ENCODE measurements at regions not wholly inside any gene's neighbourhood (a gene's known extent, or its start where the extent isn't known, plus 50 kb on each side); places are given as distances from the start of the nearest gene placed in this dataset.
A peak's percentile ranks its signal among the peaks of the same experiment; 100 is the strongest.

- ATAC-seq (no peak), DNase-seq (no peak)
- 46% methylated on average over 3 of the region's 3 CpGs for WGBS, 2 donors
- Histone ChIP-seq H3K36me3 (no peaks in the 10 kb centered on the region), H3K9me3 (peaks cover 0 to 14% (median 0%) of the 10 kb centered on the region in 11 donors), H3K27ac (no peak overlapping the region), H3K4me3 (no peak overlapping the region), H3K27me3 (no peaks in the 10 kb centered on the region), H3K4me1 (no peaks in the 10 kb centered on the region)
- TF ChIP-seq, protein P1, sequence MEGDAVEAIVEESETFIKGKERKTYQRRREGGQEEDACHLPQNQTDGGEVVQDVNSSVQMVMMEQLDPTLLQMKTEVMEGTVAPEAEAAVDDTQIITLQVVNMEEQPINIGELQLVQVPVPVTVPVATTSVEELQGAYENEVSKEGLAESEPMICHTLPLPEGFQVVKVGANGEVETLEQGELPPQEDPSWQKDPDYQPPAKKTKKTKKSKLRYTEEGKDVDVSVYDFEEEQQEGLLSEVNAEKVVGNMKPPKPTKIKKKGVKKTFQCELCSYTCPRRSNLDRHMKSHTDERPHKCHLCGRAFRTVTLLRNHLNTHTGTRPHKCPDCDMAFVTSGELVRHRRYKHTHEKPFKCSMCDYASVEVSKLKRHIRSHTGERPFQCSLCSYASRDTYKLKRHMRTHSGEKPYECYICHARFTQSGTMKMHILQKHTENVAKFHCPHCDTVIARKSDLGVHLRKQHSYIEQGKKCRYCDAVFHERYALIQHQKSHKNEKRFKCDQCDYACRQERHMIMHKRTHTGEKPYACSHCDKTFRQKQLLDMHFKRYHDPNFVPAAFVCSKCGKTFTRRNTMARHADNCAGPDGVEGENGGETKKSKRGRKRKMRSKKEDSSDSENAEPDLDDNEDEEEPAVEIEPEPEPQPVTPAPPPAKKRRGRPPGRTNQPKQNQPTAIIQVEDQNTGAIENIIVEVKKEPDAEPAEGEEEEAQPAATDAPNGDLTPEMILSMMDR (IDR thresholded peaks at IDR 0.05) = no peak
- intact Hi-C loops (cut with DNase I) = no loop called here
Measured at GRCh38 chr6:8904754-8905153, 469.4 kb upstream of the SLC35B3 start.

GRCh38 chr6:8900056-8900455 lies 464.7 kb upstream of the SLC35B3 start:
- intact Hi-C loops (cut with DNase I) = no loop called here
- TF ChIP-seq, protein P1 (IDR thresholded peaks at IDR 0.05) = no peak

DNA sequence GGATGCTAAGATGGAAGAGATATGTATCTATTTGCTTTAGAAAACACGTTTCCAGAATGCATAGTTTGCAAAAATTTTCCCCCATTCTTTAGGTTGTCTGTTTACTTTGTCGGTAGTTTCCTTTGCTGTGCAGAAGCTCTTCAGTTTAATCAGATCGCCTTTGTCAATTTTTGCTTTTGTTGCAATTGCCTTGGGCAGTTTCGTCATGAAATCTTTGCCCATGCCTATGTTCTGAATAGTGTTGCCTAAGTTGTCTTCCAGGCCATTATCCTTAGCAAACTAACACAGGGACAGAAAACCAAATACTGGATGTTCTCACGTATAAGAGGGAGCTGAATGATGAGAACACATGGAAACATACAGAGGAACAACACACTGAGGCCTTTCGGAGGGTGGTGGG lies 454.2 kb upstream of the SLC35B3 start:
- intact Hi-C loops (cut with DNase I) = loop anchor here in 1 of 10 donors (10.0 kb wide), 1 partner anchor 185 kb away; no protein-coding TSS in a partner anchor
- Histone ChIP-seq H3K36me3 (no peaks in the 10 kb centered on the region), H3K4me3 (no peak overlapping the region), H3K27ac (no peak overlapping the region), H3K27me3 (no peaks in the 10 kb centered on the region), H3K4me1 (no peaks in the 10 kb centered on the region), H3K9me3 (no peaks in the 10 kb centered on the region)
- WGBS, 2 donors = 72 to 78% methylated on average over 6 of the region's 6 CpGs
- no peak for DNase-seq
- no peak for ATAC-seq
- TF ChIP-seq, protein P1 (IDR thresholded peaks at IDR 0.05) = no peak

More at GRCh38 chr6:8900056-8900455, 464.7 kb upstream of the SLC35B3 start:
- H3K4me1 ChIP-seq = no peaks in the 10 kb centered on the region
- DNase-seq (no peak), ATAC-seq (no peak)
- H3K27me3 ChIP-seq = no peaks in the 10 kb centered on the region
- H3K9me3 ChIP-seq = peaks cover 0 to 14% (median 0%) of the 10 kb centered on the region in 11 donors
- no peak overlapping the region for H3K4me3 ChIP-seq
- H3K27ac ChIP-seq = no peak overlapping the region
- no peaks in the 10 kb centered on the region for H3K36me3 ChIP-seq
- WGBS, 2 donors = 84 to 87% methylated on average over 3 of the region's 3 CpGs

- H3K27me3 ChIP-seq = no peaks in the 10 kb centered on the region
- WGBS, 2 donors = 69 to 79% methylated on average over 3 of the region's 3 CpGs
- H3K4me1 ChIP-seq = no peaks in the 10 kb centered on the region
- intact Hi-C loops (cut with DNase I) = loop anchor here in 1 of 10 donors (10.0 kb wide), 1 partner anchor 184 kb away; no protein-coding TSS in a partner anchor
- TF ChIP-seq, protein P1 (IDR thresholded peaks at IDR 0.05) = peak in 7 of 9 donors; percentile 8 to 33 (median 18)
- H3K9me3 ChIP-seq = no peaks in the 10 kb centered on the region
- no peak overlapping the region for H3K27ac ChIP-seq
- no peaks in the 10 kb centered on the region for H3K36me3 ChIP-seq
- no peak overlapping the region for H3K4me3 ChIP-seq
- DNase-seq = no peak
- no peak for ATAC-seq
Measured at GRCh38 chr6:8888468-8888867, 453.1 kb upstream of the SLC35B3 start.
